HAP-1 (cell line): ENCODE measurements at regions not wholly inside any gene's neighbourhood (a gene's known extent, or its start where the extent isn't known, plus 50 kb on each side); places are given as distances from the start of the nearest gene placed in this dataset.
"Not testable (repeated sequence)": the region's sequence is repeated elsewhere in the genome, so short reads cannot be mapped to it uniquely, and the experiment has no call there.

Experiments used
- DNase-seq, 2 experiments: peaks; one replicate each; pipeline ENCODE4 v3.0.0-alpha.2; 2016 to 2020; ENCODE audit warnings: low spot score in 2 of 2
- H3K27me3 ChIP-seq: fragments of 250-450 bp; sonication (Bioruptor Pico); 2 replicates; pipeline ENCODE4 v1.5.1; 2020; ENCODE audit warnings: low read depth, mild to moderate bottlenecking, moderate library complexity
- H3K36me3 ChIP-seq: fragments of 250-450 bp; sonication (Bioruptor Pico); replicated peaks from 2 replicates; pipeline ENCODE4 v1.5.1; 2020; ENCODE audit warnings: mild to moderate bottlenecking
- H3K4me1 ChIP-seq: fragments of 250-450 bp; sonication (Bioruptor Pico); 2 replicates; pipeline ENCODE4 v1.5.1; 2020; ENCODE audit warnings: mild to moderate bottlenecking
- H3K4me3 ChIP-seq: fragments of 250-450 bp; sonication (Bioruptor Pico); 2 replicates; pipeline ENCODE4 v1.5.1; 2020; ENCODE audit warnings: mild to moderate bottlenecking, moderate library complexity
- H3K9me3 ChIP-seq: fragments of 250-450 bp; sonication (Bioruptor Pico); 2 replicates; pipeline ENCODE4 v1.5.1; 2020; ENCODE audit warnings: mild to moderate bottlenecking, moderate library complexity
- in situ Hi-C: fragments of 300-500 bp; cut with MboI; formaldehyde crosslinking; loops from 3 replicates; pipeline ENCODE4 v1.14.3; 2020; ENCODE audit warnings: low sequenced_read_pairs, inconsistent platforms, mixed read lengths

DNA sequence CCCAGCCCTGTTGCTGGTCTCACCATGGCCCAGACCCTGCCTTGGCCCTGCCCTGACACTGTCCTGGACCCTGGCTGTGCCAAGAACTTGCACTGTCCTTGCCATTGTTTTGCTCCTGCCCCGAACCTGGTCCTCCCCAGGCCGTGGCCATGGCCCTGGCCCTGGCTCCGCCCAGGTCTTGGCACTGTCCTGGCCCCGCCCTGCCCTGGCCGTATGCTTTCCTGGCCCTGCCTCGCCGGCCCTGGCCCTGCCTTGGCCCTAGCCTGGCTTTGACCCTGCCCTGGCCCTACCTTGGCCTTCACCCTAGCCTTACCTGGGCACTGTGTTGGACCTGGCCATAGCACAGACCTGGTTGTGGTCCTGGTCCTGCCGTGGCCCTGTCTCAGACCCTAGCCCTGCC is 1558.9 kb downstream of the RPIA start:
- H3K36me3 ChIP-seq, H3K9me3 ChIP-seq, H3K27me3 ChIP-seq, DNase-seq, in situ Hi-C loops, H3K4me3 ChIP-seq, H3K4me1 ChIP-seq: not testable (repeated sequence)

DNA sequence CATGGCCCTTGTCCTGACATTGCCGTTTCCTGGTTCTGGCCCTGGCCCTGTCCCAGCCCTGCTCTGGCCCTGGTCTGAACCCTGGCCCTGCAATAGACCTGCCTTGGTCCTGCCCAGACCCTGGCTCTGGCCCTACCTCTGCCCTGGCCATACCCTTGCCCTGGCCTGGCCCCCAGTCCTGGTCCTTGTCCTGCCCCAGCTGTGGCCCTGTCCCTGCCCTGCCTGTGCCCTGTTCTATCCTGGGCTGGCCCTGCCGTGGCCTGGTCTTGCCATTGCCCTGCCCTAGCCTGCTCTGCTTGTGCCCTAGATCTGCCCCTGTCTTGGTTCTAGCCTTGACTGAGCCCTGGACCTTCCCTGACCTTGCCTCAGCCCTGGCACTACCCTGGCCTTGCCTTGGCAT is 1560.1 kb downstream of the RPIA start:
- in situ Hi-C loops, H3K27me3 ChIP-seq, H3K9me3 ChIP-seq, DNase-seq, H3K4me3 ChIP-seq, H3K4me1 ChIP-seq, H3K36me3 ChIP-seq: not testable (repeated sequence)

DNA sequence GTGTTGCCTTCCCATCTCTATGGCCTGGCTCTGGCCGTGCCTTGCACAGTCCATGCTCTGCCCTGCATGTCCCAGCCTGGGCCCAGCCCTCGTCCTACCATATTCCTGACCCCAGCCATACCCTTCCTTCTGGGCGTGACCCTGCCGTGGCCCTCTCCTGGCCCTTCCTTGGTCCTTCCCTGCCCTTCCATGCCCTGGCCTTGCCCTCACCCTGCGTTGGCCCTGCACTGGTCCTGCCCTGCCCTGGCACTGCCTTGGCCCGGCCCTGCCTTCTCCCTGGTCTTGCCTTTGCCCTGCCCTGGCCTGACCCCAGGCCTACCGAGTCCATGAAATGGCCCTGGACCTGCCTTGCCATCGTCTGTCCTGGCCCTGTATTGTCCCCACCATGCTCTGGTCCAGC is 1561.8 kb downstream of the RPIA start:
- H3K9me3 ChIP-seq, DNase-seq, H3K4me1 ChIP-seq, H3K36me3 ChIP-seq, H3K27me3 ChIP-seq, in situ Hi-C loops, H3K4me3 ChIP-seq: not testable (repeated sequence)

DNA sequence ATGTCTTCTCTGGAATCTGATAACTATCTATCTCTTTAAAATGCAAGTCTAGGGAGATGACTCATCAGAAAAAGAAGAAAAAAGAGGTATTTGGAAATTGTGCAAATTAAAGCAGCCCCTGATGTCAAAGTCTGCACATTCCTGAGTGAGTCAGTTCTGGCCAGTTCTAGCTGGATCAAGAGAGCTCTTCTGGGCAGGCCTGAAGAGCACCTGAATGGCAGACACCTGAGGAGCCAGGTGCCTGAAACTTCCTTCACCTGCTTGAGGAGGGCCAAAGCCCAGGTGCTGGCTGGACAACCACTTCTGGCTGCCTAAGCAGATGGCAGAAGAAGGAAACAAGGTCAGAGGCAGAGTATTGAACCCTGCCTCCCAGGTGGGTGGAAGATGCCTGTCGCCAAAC is 1575.4 kb downstream of the RPIA start:
- DNase-seq, H3K4me1 ChIP-seq, H3K36me3 ChIP-seq, H3K9me3 ChIP-seq, H3K27me3 ChIP-seq, H3K4me3 ChIP-seq, in situ Hi-C loops: not testable (repeated sequence)

DNA sequence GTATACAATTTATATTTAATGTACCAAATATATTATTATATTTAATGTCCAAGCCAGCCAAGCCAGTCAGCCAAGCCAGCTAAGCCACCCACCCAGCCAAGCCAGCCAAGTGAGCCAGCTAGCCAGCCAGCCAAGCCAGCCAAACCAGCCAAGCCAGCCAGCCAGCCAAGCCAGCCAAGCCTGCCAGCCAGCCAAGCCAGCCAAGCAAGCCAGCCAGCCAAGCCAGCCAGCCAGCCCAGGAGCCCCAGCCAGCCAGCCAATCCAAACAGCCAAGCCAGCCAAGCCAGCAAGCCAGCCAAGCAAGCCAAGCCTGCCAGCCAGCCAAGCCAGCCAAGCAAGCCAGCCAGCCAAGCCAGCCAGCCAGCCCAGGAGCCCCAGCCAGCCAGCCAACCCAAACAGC is 1596.3 kb downstream of the RPIA start:
- H3K4me1 ChIP-seq, DNase-seq, in situ Hi-C loops, H3K36me3 ChIP-seq, H3K27me3 ChIP-seq, H3K4me3 ChIP-seq, H3K9me3 ChIP-seq: not testable (repeated sequence)

DNA sequence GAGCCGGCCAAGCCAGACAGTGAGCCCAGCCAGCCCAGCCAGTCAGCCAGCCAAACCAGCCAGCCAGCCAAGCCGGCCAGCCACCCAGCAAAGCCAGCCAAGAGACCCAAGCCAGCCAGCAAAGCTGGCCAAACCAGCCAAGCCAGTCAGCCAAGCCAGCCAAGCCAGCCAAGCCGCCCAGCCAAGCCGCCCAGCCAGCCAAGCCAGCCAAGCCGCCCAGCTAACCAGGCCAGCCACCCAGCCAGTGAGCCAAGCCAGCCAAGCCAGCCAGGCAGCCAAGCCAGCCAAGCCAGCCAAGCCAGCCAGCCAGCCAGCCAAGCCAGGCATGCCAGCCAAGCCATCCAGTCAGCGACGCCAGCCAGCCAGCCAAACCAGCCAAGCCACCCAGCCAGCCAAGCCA is 1596.9 kb downstream of the RPIA start:
- in situ Hi-C loops, H3K27me3 ChIP-seq, H3K4me1 ChIP-seq, H3K36me3 ChIP-seq, DNase-seq, H3K9me3 ChIP-seq, H3K4me3 ChIP-seq: not testable (repeated sequence)

DNA sequence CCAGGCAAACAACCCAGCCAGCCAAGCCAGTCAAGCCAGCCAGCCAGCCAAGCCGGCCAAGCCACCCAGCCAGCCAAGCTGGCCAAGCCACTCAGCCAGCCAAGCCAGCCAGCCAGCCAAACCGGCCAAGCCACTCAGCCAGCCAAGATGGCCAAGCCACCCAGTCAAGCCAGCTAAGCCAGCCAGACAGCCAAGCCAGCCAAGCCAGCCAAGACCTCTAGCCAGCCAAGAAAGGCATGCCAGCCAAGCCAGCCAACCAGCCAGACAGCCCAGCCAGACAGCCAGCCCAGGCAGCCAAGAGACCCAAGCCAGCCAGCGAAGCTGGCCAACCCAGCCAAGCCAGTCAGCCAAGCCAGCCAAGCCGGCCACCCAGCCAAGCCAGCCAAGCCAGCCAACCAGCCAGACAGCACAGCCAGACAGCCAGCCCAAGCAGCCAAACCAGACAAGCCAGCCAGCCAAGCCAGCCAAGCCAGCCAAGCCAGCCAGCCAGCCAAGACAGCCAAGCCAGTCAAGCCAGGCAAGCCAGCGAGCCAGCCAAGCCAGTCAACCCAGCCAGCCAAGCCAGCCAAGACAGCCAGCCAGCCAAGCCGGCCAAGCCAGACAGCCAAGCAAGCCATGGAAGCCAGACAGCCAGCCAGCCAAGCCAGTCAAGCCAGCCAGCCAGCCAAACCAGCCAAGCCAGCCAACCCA is 1598.0 kb downstream of the RPIA start:
- H3K36me3 ChIP-seq, H3K4me1 ChIP-seq, H3K9me3 ChIP-seq, DNase-seq, H3K27me3 ChIP-seq, in situ Hi-C loops, H3K4me3 ChIP-seq: not testable (repeated sequence)

DNA sequence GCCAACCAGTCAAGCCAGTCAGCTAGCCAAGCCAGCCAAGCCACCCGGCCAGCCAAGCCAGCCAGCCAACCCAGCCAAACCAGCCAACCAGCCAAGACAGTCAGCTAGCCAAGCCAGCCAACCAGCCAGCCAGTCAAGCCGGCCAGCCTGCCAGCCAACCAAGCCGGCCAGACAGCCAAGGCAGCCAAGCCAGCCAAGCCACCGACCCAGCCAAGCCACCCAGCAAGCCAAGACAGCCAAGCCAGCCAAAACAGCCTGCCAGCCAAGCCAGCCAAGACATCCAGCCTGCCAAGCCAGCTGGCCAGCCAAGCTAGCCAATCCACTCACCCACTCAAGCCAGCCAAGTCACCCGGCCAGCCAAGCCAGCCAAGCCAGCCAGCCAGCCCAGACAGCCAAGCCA is 1599.2 kb downstream of the RPIA start:
- H3K9me3 ChIP-seq, H3K27me3 ChIP-seq, H3K4me3 ChIP-seq, in situ Hi-C loops, DNase-seq, H3K36me3 ChIP-seq, H3K4me1 ChIP-seq: not testable (repeated sequence)

DNA sequence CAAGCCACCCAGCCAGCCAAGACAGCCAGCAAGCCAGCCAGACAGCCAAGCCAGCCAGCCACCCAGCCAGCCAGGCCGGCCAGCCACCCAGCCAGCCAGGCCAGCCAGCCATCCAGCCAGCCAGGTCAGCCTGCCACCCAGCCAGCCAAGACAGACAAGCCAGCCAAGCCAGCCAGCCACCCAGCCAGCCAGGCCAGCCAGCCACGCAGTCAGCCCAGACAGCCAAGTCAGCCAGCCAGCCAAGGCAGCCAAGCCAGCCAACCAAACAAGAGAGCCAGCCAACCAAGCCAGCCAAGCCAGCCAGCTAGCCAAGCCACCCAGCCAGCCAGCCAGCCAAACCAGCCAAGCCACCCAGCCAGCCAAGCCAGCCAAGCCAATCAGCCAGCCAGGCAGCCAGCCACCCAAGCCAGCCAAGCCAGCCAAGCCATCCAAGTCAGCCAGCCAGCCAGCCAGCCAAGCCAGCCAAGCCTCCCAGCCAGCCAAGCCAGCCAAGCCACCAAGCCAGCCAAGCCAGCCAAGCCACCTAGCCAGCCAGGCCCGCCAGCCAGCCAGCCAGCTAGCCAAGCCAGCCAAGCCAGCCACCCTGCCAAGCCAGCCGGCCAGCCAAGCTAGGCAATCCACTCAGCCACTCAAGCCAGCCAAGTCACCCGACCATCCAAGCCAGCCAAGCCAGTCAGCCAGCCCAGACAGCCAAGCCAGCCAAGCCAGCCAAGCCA is 1599.9 kb downstream of the RPIA start:
- H3K27me3 ChIP-seq, DNase-seq, H3K9me3 ChIP-seq, in situ Hi-C loops, H3K36me3 ChIP-seq, H3K4me3 ChIP-seq, H3K4me1 ChIP-seq: not testable (repeated sequence)

DNA sequence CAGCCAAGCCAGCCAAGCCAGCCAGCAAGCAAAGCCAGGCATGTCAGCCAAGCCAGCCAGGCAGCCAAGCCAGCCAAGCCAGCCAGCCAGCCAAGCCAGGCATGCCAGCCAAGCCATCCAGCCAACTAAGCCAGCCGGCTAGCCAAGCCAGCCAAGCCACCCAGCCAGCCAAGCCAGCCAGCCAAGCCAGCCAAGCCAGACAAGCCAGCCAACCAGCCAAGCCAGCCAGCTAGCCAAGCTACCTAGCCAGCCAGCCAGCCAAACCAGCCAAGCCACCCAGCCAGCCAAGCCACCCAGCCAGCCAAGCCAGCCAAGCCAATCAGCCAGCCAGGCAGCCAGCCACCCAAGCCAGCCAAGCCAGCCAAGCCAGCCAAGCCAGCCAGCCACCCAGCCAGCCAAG is 1600.5 kb downstream of the RPIA start:
- H3K4me3 ChIP-seq, H3K27me3 ChIP-seq, H3K9me3 ChIP-seq, H3K36me3 ChIP-seq, DNase-seq, in situ Hi-C loops, H3K4me1 ChIP-seq: not testable (repeated sequence)

DNA sequence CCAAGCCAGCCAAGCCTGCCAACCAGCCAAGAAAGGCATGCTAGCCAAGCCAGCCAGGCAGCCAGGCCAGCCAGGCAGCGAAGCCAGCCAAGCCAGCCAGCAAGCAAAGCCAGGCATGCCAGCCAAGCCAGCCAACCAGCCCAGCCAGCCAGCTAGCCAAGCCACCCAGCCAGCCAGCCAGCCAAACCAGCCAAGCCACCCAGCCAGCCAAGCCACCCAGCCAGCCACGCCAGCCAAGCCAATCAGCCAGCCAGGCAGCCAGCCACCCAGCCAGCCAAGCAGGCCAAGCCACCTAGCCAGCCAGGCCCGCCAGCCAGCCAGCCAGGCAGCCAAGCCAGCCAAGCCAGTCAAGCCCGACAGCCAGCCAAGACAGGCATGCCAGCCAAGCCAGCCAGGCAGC is 1601.0 kb downstream of the RPIA start:
- in situ Hi-C loops, DNase-seq, H3K9me3 ChIP-seq, H3K4me1 ChIP-seq, H3K36me3 ChIP-seq, H3K4me3 ChIP-seq, H3K27me3 ChIP-seq: not testable (repeated sequence)

DNA sequence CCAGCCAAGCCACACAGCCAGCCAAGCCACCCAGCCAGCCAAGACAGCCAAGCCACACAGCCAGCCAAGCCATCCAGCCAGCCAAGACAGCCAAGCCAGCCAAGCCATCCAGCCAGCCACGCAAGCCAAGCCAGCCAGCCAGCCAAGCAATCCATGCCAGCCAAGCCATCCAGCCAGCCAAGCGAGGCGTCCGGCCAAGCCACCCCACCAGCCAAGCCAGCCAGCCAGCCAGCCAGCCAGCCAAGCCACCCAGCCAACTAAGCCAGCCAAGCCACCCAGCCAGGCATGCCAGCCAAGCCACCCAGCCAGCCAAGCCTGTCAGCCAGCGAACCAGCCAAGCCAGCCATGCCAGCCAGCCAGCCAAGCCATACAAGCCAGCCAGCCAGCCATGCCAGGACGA is 1601.8 kb downstream of the RPIA start:
- H3K27me3 ChIP-seq, H3K36me3 ChIP-seq, DNase-seq, H3K9me3 ChIP-seq, in situ Hi-C loops, H3K4me1 ChIP-seq, H3K4me3 ChIP-seq: not testable (repeated sequence)

DNA sequence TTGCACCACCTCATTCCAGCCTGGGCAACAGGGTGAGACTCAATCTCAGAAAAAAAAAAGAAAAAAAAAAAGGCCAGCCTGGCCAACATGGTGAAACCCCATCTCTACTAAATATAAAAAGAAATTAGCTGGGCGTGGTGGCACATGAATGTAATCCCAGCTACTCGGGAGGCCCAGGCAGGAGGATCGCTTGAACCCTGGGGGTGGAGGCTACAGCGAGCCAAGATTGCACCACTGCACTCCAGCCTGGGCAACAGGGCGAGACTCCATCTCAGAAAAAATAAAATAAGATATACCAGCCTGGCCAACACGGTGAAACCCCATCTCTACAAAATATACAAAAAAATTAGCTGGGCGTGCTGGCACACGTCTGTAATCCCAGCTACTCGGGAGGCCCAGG is 1602.3 kb downstream of the RPIA start:
- H3K27me3 ChIP-seq, H3K9me3 ChIP-seq, H3K4me1 ChIP-seq, DNase-seq, H3K36me3 ChIP-seq, in situ Hi-C loops, H3K4me3 ChIP-seq: not testable (repeated sequence)

DNA sequence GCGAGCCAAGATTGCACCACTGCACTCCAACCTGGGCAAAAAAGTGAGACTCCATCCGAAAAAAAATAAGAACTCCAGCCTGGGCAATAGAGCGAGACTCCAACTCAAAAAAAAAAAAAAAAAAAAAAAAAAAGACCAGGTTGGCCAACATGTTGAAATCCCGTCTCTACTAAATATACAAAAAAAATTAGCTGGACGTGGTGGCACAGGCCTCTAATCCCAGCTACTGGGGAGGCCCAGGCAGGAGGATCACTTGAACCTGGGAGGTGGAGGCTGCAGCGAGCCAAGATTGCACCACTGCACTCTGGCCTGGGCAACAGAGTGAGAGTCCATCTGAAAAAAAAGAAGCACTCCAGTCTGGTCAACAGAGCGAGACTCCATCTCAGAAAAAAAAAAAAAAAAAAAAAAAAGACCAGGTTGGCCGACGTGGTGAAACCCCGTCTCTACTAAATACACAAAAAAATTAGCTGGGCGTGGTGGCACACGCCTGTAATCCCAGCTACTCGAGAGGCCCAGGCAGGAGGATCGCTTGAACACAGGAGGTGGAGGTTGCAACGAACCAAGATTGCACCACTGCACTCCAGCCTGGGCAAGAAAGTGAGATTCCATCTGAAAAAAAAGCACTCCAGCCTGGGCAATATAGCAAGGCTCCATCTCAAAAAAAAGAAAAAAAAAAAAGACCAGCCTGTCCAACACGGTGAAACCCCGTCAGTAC is 1603.7 kb downstream of the RPIA start:
- H3K9me3 ChIP-seq: not testable (repeated sequence)

More for the DNA sequence above, 1603.7 kb downstream of the RPIA start:
- H3K4me1 ChIP-seq, DNase-seq, in situ Hi-C loops, H3K27me3 ChIP-seq, H3K36me3 ChIP-seq, H3K4me3 ChIP-seq: not testable (repeated sequence)
